GM12878 (cell line): ENCODE measurements at regions not wholly inside any gene's neighbourhood (a gene's known extent, or its start where the extent isn't known, plus 50 kb on each side); places are given as distances from the start of the nearest gene placed in this dataset.

ENCODE experiments used
- ATAC-seq: fragments of 200-7000 bp; cut with Tn5 transposase; 3 replicates; pipeline ENCODE4 v1.9.1; 2020; ENCODE audit warnings: mild to moderate bottlenecking, moderate library complexity
- BruUV-seq: library from RNA; stranded (reverse); fragments of 400-500 nt; replicated peaks from 2 replicates; lab custom pipeline; 2021; lab: Mats Ljungman, UMichigan
- CTCF ChIA-PET: fragments of 300-600 bp; sonication (Branson Sonifier 250); formaldehyde crosslinking; extraction: SDS; loops from one replicate; lab custom pipeline; 2021; ENCODE audit warnings: inconsistent platforms; lab: Yijun Ruan, JAX
- POLR2A ChIA-PET: fragments of 350-600 bp; formaldehyde crosslinking; extraction: SDS; loops from one replicate; lab custom pipeline; 2021; ENCODE audit warnings: inconsistent platforms; lab: Charles Lee
- RAD21 ChIA-PET: fragments of 300-600 bp; sonication (Branson Sonifier 250); formaldehyde crosslinking; loops from one replicate; lab custom pipeline; 2023; ENCODE audit warnings: antibody characterized with exemption; ENCODE audit not compliant: unreplicated experiment; lab: Charles Lee
- SMC1A ChIA-PET: fragments of 300-600 bp; sonication (Branson Sonifier 250); formaldehyde crosslinking; loops from one replicate; lab custom pipeline; 2023; ENCODE audit not compliant: unreplicated experiment, uncharacterized antibody; lab: Charles Lee
- DNase-seq: peaks from one replicate; pipeline ENCODE4 v3.0.0-alpha.2; 2011; ENCODE audit warnings: low read depth, low spot score
- FAIRE-seq: peaks from 3 replicates; lab custom pipeline; 2011; peaks lifted over from hg19 to GRCh38; lab: Jason Lieb, UNC
- H2AFZ ChIP-seq: 2 replicates; pipeline ENCODE4 v1.6.0; 2011; ENCODE audit warnings: low read depth, low read length, control low read depth; ENCODE audit not compliant: control insufficient read depth
- H3K27ac ChIP-seq: 2 replicates; pipeline ENCODE4 v1.5.1; 2011; ENCODE audit warnings: control low read depth; ENCODE audit not compliant: control insufficient read depth, insufficient read depth
- H3K27me3 ChIP-seq, 2 experiments: replicated peaks in 1 of 2; 2 replicates each; pipeline versions ENCODE4 v1.6.0 to v1.6.1; 2011; ENCODE audit warnings: low read length in 1 of 2; ENCODE audit not compliant: control insufficient read depth in 2 of 2, insufficient read depth in 2 of 2
- H3K36me3 ChIP-seq, 2 experiments: 2 replicates each; pipeline ENCODE4 v1.5.1; 2011; ENCODE audit warnings: low read length in 1 of 2; ENCODE audit not compliant: control insufficient read depth in 2 of 2, insufficient read depth in 2 of 2
- H3K4me1 ChIP-seq: 2 replicates; pipeline ENCODE4 v1.6.1; 2011; ENCODE audit warnings: mild to moderate bottlenecking, low read length, moderate library complexity, mixed read lengths; ENCODE audit not compliant: control insufficient read depth, insufficient read depth
- H3K4me2 ChIP-seq: 2 replicates; pipeline ENCODE4 v1.6.0; 2011; ENCODE audit warnings: control low read depth; ENCODE audit not compliant: control insufficient read depth, insufficient read depth
- H3K4me3 ChIP-seq: fragments of 200-600 bp; sonication (generic); 2 replicates; pipeline ENCODE4 v1.5.1; 2016
- H3K79me2 ChIP-seq: 2 replicates; pipeline ENCODE4 v1.6.0; 2011; ENCODE audit warnings: low read length; ENCODE audit not compliant: control insufficient read depth, insufficient read depth
- H3K9ac ChIP-seq: 2 replicates; pipeline ENCODE4 v1.8.0; 2011; ENCODE audit warnings: low read length, control low read depth, mixed read lengths; ENCODE audit not compliant: control insufficient read depth, insufficient read depth
- H3K9me3 ChIP-seq: replicated peaks from 3 replicates; pipeline ENCODE4 v1.5.1; 2011; ENCODE audit warnings: mild to moderate bottlenecking, low read length; ENCODE audit not compliant: control insufficient read depth, insufficient read depth
- H4K20me1 ChIP-seq: 2 replicates; pipeline ENCODE4 v1.6.0; 2011; ENCODE audit not compliant: control insufficient read depth, insufficient read depth
- ATF3 ChIP-seq: IDR thresholded peaks from 2 replicates; pipeline ENCODE4 v1.6.1; 2011; ENCODE audit warnings: low read depth, mild to moderate bottlenecking, low read length, moderate library complexity, borderline replicate concordance; ENCODE audit errors: extremely low read depth
- CBX5 ChIP-seq: sonication (generic); IDR thresholded peaks from 2 replicates; pipeline ENCODE4 v1.6.1; 2016; ENCODE audit warnings: low read depth, moderate library complexity, mild to moderate bottlenecking, inconsistent platforms
- CEBPB ChIP-seq, 2 experiments: fragments of 150-350 bp in 1 of 2; IDR thresholded peaks; 2 replicates each; pipeline ENCODE4 v1.6.1; 2012 to 2014; ENCODE audit warnings: low read depth in 2 of 2, low read length in 2 of 2, borderline replicate concordance in 1 of 2, inconsistent platforms in 1 of 2
- MEF2B ChIP-seq: fragments of 450-650 bp; IDR thresholded peaks from 2 replicates; pipeline ENCODE4 v1.6.1; 2018; ENCODE audit warnings: mild to moderate bottlenecking, moderate library complexity; ENCODE audit not compliant: partially characterized antibody, poor library complexity, severe bottlenecking
- NKRF ChIP-seq: fragments of 450-650 bp; conservative IDR thresholded peaks from 2 replicates; pipeline ENCODE4 v1.6.1; 2017; ENCODE audit warnings: mild to moderate bottlenecking, moderate library complexity
- PKNOX1 ChIP-seq: fragments of 450-650 bp; IDR thresholded peaks from 2 replicates; pipeline ENCODE4 v1.6.1; 2016; ENCODE audit warnings: mild to moderate bottlenecking
- STAT3 ChIP-seq: IDR thresholded peaks from 2 replicates; pipeline ENCODE4 v1.6.1; 2011; ENCODE audit warnings: low read depth, low read length, improper control_type of control experiment
- ZBTB33 ChIP-seq: fragments of 450-650 bp; IDR thresholded peaks from 2 replicates; pipeline ENCODE4 v1.6.1; 2017; ENCODE audit warnings: mild to moderate bottlenecking
- ZNF687 ChIP-seq: fragments of 450-650 bp; IDR thresholded peaks from 2 replicates; pipeline ENCODE4 v1.6.1; 2017; ENCODE audit warnings: mild to moderate bottlenecking, moderate library complexity
- WGBS: methylation state at CpG from one replicate; pipeline ENCODE4 v1.1.6; 2016; ENCODE audit warnings: low lambda C conversion rate; ENCODE audit not compliant: insufficient replicate concordance, insufficient coverage; ENCODE audit errors: missing lambda C conversion rate; 5-methylcytosine and 5-hydroxymethylcytosine counted together
- in situ Hi-C: fragments of 300-500 bp; cut with MboI; formaldehyde crosslinking; loops from 9 replicates; pipeline ENCODE4 v1.14.3; 2018; ENCODE audit warnings: mixed read lengths
- intact Hi-C: fragments of 100-400 bp; cut with micrococcal nuclease; formaldehyde crosslinking; loops from one replicate; pipeline ENCODE4 v1.14.2; 2022; ENCODE audit not compliant: unreplicated experiment

- no peak for TF ChIP-seq ZBTB33
Measured at GRCh38 chr11:91528965-91529364, 695.7 kb upstream of the FAT3 start (continued).

GRCh38 chr11:91527380-91528030 lies 697.1 kb upstream of the FAT3 start:
- no peaks in the 10 kb centered on the region for H3K4me1 ChIP-seq
- no peak overlapping the region for H3K4me3 ChIP-seq
- intact Hi-C loops = loop anchor here (1.0 kb wide), 1 partner anchor 29 kb away; no protein-coding TSS in a partner anchor
- H3K36me3 ChIP-seq = no peaks in the 10 kb centered on the region
- ChIA-PET RAD21 (no interaction called here), CTCF (no interaction called here), POLR2A (no interaction called here), SMC1A (no interaction called here)
- FAIRE-seq (no peak), DNase-seq (no peak), ATAC-seq (no peak)
- no peaks in the 10 kb centered on the region for H3K79me2 ChIP-seq
- H3K27me3 ChIP-seq = no peaks in the 10 kb centered on the region
- H3K27ac ChIP-seq = no peak overlapping the region
- H2AFZ ChIP-seq = no peak overlapping the region
- no peak overlapping the region for H3K9ac ChIP-seq
- no peak overlapping the region for H3K4me2 ChIP-seq
- WGBS = 13% methylated on average over 4 of the region's 4 CpGs
- no TSS peak for BruUV-seq
- H3K9me3 ChIP-seq = no peaks in the 10 kb centered on the region
- TF ChIP-seq CBX5 (no peak), MEF2B (no peak), CEBPB (IDR thresholded peaks at IDR 0.05; ENCODE audit: borderline replicate concordance in 1 of 2, low read depth in 2 of 2, low read length in 2 of 2) (no peak), PKNOX1 (no peak), STAT3 (no peak), NKRF (no peak), ATF3 (no peak), ZNF687 (no peak)
- in situ Hi-C loops = no loop called here
- no peaks in the 10 kb centered on the region for H4K20me1 ChIP-seq
